Kidney (tissue), 13 donors: ENCODE measurements at regions not wholly inside any gene's neighbourhood (a gene's known extent, or its start where the extent isn't known, plus 50 kb on each side); places are given as distances from the start of the nearest gene placed in this dataset.

Experiments
- DNase-seq, 5 donors: peaks; one replicate each; pipeline ENCODE4 v3.0.0-alpha.2; 2013 to 2020
- FAIRE-seq: peaks from 2 replicates; lab custom pipeline; 2012; peaks lifted over from hg19 to GRCh38; lab: Jason Lieb, UNC
- H3K27ac ChIP-seq, 2 donors: one replicate each; pipeline ENCODE4 v1.7.0; 2013; ENCODE audit warnings: low read depth in 2 of 2, low read length in 2 of 2, inconsistent platforms in 1 of 2
- H3K27me3 ChIP-seq: one replicate; pipeline ENCODE4 v1.7.1; 2013; ENCODE audit warnings: low read length, inconsistent platforms; ENCODE audit not compliant: control insufficient read depth, insufficient read depth
- H3K36me3 ChIP-seq, 3 donors: one replicate each; pipeline versions ENCODE4 v1.7.0 to v1.7.1; 2013; ENCODE audit warnings: low read length in 3 of 3, control low read depth in 1 of 3, inconsistent platforms in 1 of 3; ENCODE audit not compliant: insufficient read depth in 3 of 3, control insufficient read depth in 2 of 3
- H3K4me1 ChIP-seq, 3 donors: one replicate each; pipeline versions ENCODE4 v1.7.0 to v1.7.1; 2013; ENCODE audit warnings: low read length in 3 of 3, inconsistent platforms in 1 of 3, low read depth in 1 of 3; ENCODE audit not compliant: control insufficient read depth in 2 of 3, insufficient read depth in 2 of 3
- H3K4me3 ChIP-seq, 3 donors: one replicate each; pipeline versions ENCODE4 v1.7.0 to v1.8.1; 2013; ENCODE audit warnings: low read length in 3 of 3, control low read depth in 1 of 3, inconsistent platforms in 1 of 3
- H3K9ac ChIP-seq, 3 donors: one replicate each; pipeline versions ENCODE4 v1.7.0 to v1.7.1; 2013; ENCODE audit warnings: low read length in 3 of 3, control low read depth in 1 of 3, inconsistent platforms in 1 of 3
- H3K9me3 ChIP-seq, 3 donors: one replicate each; pipeline versions ENCODE4 v1.7.0 to v1.7.1; 2013; ENCODE audit warnings: low read length in 3 of 3, control low read depth in 1 of 3, inconsistent platforms in 1 of 3; ENCODE audit not compliant: control insufficient read depth in 2 of 3, insufficient read depth in 1 of 3
- CTCF ChIP-seq: IDR thresholded peaks from 3 replicates; pipeline ENCODE4 v1.5.1; 2012; ENCODE audit warnings: mild to moderate bottlenecking, moderate library complexity, borderline replicate concordance; ENCODE audit not compliant: insufficient read depth; ENCODE audit errors: extremely low read depth
- intact Hi-C: fragments of 100-400 bp; cut with DNase I; formaldehyde crosslinking; loops from one replicate; pipeline ENCODE4 v1.11.1; 2022
- donor health status: control.
- donor health status: control.
- donor health status: control.
- donor health status: control.
- donor health status: control.
- donor health status: DM: yes; HTN: yes; CAD: no.
- donor health status: Normal renal cell carcinoma (clear cell type).

GRCh38 chr17:77352441-77352840 is 211.7 kb downstream of the SEC14L1 start:
- no peak for DNase-seq
- no peak for TF ChIP-seq CTCF
- no peak for FAIRE-seq
- intact Hi-C loops = no loop called here
- Histone ChIP-seq H3K4me3 (no peak overlapping the region), H3K9me3 (no peaks in the 10 kb centered on the region), H3K9ac (no peak overlapping the region), H3K27me3 (no peaks in the 10 kb centered on the region), H3K4me1 (peaks cover 0 to 28% (median 16%) of the 10 kb centered on the region in 3 donors), H3K36me3 (no peaks in the 10 kb centered on the region), H3K27ac (no peak overlapping the region)

- peaks cover 0 to 28% (median 16%) of the 10 kb centered on the region in 3 donors for H3K4me1 ChIP-seq
- FAIRE-seq (no peak), DNase-seq (no peak)
These were observed 212.2 kb downstream of the SEC14L1 start for GRCh38 chr17:77352996-77353395.

DNA sequence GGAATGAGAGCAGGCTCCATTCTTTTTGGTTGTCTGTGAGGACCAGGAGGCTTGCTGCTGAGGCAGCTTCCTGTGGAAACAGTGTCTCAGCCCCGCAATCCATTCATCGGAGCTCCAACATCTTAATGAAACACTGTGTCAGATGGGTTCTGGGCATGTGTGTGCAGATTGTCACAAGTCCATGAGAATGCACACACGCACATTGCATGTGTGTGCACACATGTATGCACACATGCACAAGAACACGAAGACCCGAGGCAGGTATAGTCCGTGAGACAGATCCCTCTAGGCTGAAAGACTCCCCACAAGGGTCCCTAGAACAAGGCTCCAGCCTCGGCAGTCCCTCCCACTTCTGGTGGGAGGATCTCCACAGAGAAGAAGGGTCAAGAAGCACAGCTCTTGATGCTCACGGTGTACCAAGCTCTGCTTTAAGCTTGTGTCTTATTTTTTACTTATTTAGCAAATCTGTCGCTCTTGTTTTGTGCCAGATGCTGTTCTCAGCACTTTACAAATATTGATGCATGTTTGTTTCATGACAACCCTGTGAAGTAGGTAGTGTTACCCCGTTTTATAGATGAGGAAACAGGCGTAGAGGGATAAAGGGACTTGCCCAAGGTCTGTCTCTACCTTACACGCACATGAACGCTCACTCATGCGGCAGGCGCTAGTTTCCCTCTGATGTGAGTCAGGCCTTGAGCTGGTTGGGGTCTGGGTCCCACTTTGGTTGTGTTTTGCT is 213.1 kb downstream of the SEC14L1 start:
- no peak overlapping the region for H3K4me3 ChIP-seq
- FAIRE-seq (no peak), DNase-seq (no peak)
- no peaks in the 10 kb centered on the region for H3K9me3 ChIP-seq
- H3K36me3 ChIP-seq = no peaks in the 10 kb centered on the region
- H3K9ac ChIP-seq = no peak overlapping the region
- H3K4me1 ChIP-seq = peaks cover 0 to 28% (median 16%) of the 10 kb centered on the region in 3 donors
- peak overlapping the region in 1 of 2 donors; percentile 16 for H3K27ac ChIP-seq
- intact Hi-C loops = no loop called here
- no peaks in the 10 kb centered on the region for H3K27me3 ChIP-seq
- TF ChIP-seq CTCF = no peak

More at GRCh38 chr17:77352996-77353395, 212.2 kb downstream of the SEC14L1 start:
- Histone ChIP-seq H3K9ac (no peak overlapping the region), H3K27me3 (no peaks in the 10 kb centered on the region), H3K27ac (no peak overlapping the region), H3K36me3 (no peaks in the 10 kb centered on the region), H3K4me3 (no peak overlapping the region), H3K9me3 (no peaks in the 10 kb centered on the region)
- intact Hi-C loops = no loop called here
- TF ChIP-seq CTCF = no peak

- Histone ChIP-seq H3K9ac (no peak overlapping the region), H3K4me3 (no peak overlapping the region), H3K27me3 (no peaks in the 10 kb centered on the region), H3K27ac (peak overlapping the region in 1 of 2 donors; percentile 16), H3K36me3 (no peaks in the 10 kb centered on the region), H3K9me3 (no peaks in the 10 kb centered on the region), H3K4me1 (peaks cover 0 to 28% (median 16%) of the 10 kb centered on the region in 3 donors)
- TF ChIP-seq CTCF = no peak
- FAIRE-seq (no peak), DNase-seq (peak in 1 of 5 donors; percentile 23)
- intact Hi-C loops = no loop called here
These were observed 213.6 kb downstream of the SEC14L1 start for GRCh38 chr17:77354420-77354669.
